HG03432 (cell line): ENCODE measurements at regions not wholly inside any gene's neighbourhood (a gene's known extent, or its start where the extent isn't known, plus 50 kb on each side); places are given as distances from the start of the nearest gene placed in this dataset.

ENCODE experiments used
- ATAC-seq: cut with Tn5 transposase; IDR thresholded peaks from one replicate; pipeline ENCODE4 v1.9.1; 2021; ENCODE audit warnings: mild to moderate bottlenecking, moderate library complexity; ENCODE audit not compliant: unreplicated experiment

- ATAC-seq: no peak
These were observed 181.3 kb upstream of the PHYHIPL start for GRCh38 chr10:58995058-58995596.

- no peak for ATAC-seq
These were observed 180.4 kb upstream of the PHYHIPL start for GRCh38 chr10:58996063-58996462.

- no peak for ATAC-seq
These were observed 179.6 kb upstream of the PHYHIPL start for GRCh38 chr10:58996866-58997265.

- no peak for ATAC-seq
These were observed 177.3 kb upstream of the PHYHIPL start for GRCh38 chr10:58998924-58999713.

- no peak for ATAC-seq
These were observed 176.1 kb upstream of the PHYHIPL start for GRCh38 chr10:59000162-59000825.

- no peak for ATAC-seq
These were observed 174.4 kb upstream of the PHYHIPL start for GRCh38 chr10:59002011-59002410.

GRCh38 chr10:59003203-59003602, 173.2 kb upstream of the PHYHIPL start:
- ATAC-seq: no peak

GRCh38 chr10:59004392-59004791, 172.1 kb upstream of the PHYHIPL start:
- no peak for ATAC-seq

GRCh38 chr10:59006511-59007306, 169.7 kb upstream of the PHYHIPL start:
- ATAC-seq: peak; percentile 54

GRCh38 chr10:59007307-59008025, 169.0 kb upstream of the PHYHIPL start:
- ATAC-seq: no peak

GRCh38 chr10:59008452-59008851, 168.0 kb upstream of the PHYHIPL start:
- ATAC-seq: no peak

- no peak for ATAC-seq
These were observed 164.3 kb upstream of the PHYHIPL start for GRCh38 chr10:59011972-59012632.

GRCh38 chr10:59012839-59013238, 163.6 kb upstream of the PHYHIPL start:
- ATAC-seq: no peak

GRCh38 chr10:59016043-59016442, 160.4 kb upstream of the PHYHIPL start:
- no peak for ATAC-seq

- ATAC-seq: no peak
These were observed 157.5 kb upstream of the PHYHIPL start for GRCh38 chr10:59018977-59019376.

GRCh38 chr10:59019603-59020002, 156.8 kb upstream of the PHYHIPL start:
- no peak for ATAC-seq

- ATAC-seq: no peak
These were observed 155.9 kb upstream of the PHYHIPL start for GRCh38 chr10:59020502-59020901.

GRCh38 chr10:59025981-59026765, 150.3 kb upstream of the PHYHIPL start:
- ATAC-seq: no peak

- no peak for ATAC-seq
These were observed 148.3 kb upstream of the PHYHIPL start for GRCh38 chr10:59027975-59028655.
